EH (cell line): ENCODE measurements at regions not wholly inside any gene's neighbourhood (a gene's known extent, or its start where the extent isn't known, plus 50 kb on each side); places are given as distances from the start of the nearest gene placed in this dataset.
"Not testable (repeated sequence)": the region's sequence is repeated elsewhere in the genome, so short reads cannot be mapped to it uniquely, and the experiment has no call there.

Experiments
- DNase-seq: peaks from one replicate; pipeline ENCODE4 v3.0.0-alpha.2; 2015; ENCODE audit warnings: low read depth

GRCh38 chr3:181921220-181921619, 209.5 kb downstream of the SOX2 start:
- DNase-seq: no peak

- DNase-seq: not testable (repeated sequence)
These were observed 214.1 kb downstream of the SOX2 start for GRCh38 chr3:181925841-181926240.

DNA sequence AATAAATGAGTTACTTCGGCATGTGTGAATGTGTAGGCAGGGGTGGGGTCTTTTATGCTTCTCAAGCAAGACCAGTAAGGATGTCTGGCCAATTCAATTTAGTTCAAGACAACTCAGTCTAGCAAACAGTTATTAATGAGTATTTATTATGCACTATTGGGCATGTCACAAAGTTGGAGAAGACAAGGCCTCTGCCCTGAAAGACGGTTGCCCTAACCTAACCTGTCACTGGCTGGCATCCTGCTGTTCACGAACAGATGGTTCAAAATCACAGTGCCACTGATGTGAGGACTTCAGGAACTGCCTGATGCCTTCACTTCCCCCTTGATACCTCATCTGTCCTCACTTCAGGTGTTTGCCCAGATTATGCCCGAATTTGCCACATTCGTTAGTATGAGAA, 217.8 kb downstream of the SOX2 start:
- DNase-seq: no peak

GRCh38 chr3:181930105-181930504, 218.4 kb downstream of the SOX2 start:
- DNase-seq: no peak

- DNase-seq: no peak
These were observed 220.3 kb downstream of the SOX2 start for GRCh38 chr3:181932039-181932438.

DNA sequence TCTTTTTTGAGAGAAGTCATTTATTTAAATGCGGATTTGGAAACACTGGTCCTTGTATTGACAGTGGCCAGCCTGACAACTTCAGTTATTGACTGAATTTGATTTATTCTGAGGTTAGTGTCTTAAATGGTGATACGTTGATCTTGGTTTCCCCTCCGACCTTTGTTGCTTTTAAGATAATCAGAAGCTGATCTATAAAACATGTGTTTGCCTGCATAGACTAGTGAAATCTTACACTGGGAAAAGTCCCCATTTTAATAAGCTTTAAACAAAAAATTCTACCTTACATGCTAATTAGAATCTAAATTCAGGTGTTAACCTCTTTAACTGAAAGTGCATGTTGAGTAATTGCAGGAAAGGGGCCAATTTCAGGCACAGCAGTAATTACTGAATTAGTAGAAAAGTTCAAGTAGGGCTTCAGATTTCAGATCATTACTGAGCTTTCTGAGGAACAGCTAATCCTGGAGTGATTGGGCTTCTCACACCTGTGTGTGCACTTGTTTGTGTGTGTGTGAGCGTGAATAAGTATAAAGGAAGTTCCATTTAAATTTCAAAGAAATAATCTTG, 221.4 kb downstream of the SOX2 start:
- DNase-seq: no peak

DNA sequence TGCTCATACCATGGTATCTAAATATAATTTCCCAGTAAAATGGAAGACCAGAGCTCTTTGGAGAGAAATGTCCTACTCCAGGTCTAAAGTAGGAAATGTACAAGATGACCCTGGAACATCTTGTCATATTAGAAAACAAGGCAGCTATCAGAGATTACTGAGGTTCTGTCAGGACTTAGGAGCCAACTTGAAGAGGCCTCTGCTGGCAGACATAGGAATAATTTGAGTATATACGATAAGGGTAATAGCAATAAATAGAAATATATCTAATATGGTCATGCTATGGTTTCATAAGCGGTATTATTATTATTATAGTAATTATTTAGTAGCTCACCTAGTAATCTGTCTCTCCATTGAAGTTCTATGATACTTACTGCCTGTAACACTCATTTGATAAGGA, 224.2 kb downstream of the SOX2 start:
- DNase-seq: no peak

- no peak for DNase-seq
These were observed 225.0 kb downstream of the SOX2 start for GRCh38 chr3:181936774-181937173.

- DNase-seq: not testable (repeated sequence)
These were observed 226.9 kb downstream of the SOX2 start for GRCh38 chr3:181938580-181938979.

GRCh38 chr3:181940703-181941102, 229.0 kb downstream of the SOX2 start:
- DNase-seq: no peak

DNA sequence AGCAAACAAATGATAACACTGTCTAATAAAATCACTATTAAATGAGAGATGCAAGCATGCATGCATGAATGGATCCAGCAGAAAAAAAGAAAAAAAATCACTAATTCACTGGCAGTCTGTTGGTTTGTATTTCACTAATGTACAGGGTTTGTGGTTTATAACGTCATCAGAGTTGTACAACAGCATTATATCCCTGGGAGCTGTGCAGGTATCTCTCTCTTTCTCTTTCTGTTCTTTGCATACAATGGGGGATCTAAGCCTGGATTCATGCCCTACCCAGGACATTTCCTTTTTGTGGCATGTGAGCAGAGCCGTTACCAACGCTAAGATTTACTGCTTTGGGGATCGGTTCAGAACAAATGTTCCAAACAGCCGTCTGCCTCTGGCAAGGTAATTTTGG, 229.5 kb downstream of the SOX2 start:
- DNase-seq: no peak

- no peak for DNase-seq
These were observed 231.6 kb downstream of the SOX2 start for GRCh38 chr3:181943285-181943684.

- no peak for DNase-seq
These were observed 235.9 kb downstream of the SOX2 start for GRCh38 chr3:181947606-181948005.

- DNase-seq: no peak
These were observed 236.6 kb downstream of the SOX2 start for GRCh38 chr3:181948286-181948685.

DNA sequence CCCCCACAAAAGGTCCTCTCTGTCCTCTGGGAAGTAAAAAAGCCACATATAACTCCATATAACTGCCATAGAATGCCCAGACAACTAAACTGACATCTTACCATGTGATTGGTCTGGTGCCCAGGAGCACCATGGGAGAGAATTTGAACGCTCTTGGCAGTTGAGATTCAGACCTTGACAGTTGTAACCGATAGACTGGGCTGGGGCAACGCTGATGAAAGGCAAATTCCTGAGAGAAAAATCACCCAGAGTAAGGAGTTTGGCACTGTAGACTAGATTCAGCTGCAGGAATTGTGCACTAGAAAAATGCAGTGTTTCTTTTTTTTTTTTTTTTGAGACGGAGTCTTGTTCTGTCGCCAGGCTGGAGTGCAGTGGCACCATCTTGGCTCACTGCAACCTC, 240.5 kb downstream of the SOX2 start:
- DNase-seq: no peak

GRCh38 chr3:181952929-181953328, 241.2 kb downstream of the SOX2 start:
- DNase-seq: no peak

DNA sequence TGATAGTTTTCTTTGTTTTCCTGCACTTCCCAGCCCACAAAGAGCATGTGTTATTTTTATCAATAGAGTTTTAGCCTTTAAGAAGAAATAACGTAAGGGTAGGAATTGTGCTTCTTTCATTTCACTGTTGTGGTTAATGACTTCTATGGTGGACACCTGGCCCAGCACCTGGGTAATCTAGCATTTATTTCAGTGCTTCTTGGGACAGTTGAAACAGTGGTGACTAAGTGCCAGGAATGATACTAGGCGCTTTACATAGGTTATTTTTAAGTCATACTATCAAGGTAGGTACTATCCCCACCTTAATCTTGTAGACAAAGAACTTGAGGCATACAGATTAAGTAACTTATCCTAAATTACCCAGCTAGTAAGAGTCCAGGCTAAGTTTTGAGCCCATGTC, 243.8 kb downstream of the SOX2 start:
- no peak for DNase-seq

- no peak for DNase-seq
These were observed 244.4 kb downstream of the SOX2 start for GRCh38 chr3:181956122-181956521.

GRCh38 chr3:181966393-181966792, 254.7 kb downstream of the SOX2 start:
- no peak for DNase-seq

DNA sequence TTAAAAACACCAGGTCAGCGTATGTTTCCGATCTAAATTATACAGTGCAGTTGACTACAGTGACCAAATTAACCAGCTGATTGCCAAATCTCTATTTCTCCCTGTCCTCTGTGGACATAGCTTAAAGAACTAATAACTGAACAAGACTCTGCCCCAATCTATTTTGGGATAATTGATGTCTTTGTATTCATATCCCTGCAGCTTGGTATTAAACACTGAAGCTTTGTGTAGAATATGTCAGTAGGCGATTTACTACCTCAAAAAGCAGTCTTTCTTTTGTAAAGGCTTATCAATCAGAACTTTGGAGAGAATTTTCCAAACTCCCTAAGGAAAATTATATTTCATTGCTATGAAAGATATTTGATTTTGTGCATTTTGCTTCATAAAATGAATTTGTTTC, 258.2 kb downstream of the SOX2 start:
- DNase-seq: no peak

GRCh38 chr3:181971424-181971823, 259.7 kb downstream of the SOX2 start:
- no peak for DNase-seq

- DNase-seq: no peak
These were observed 262.5 kb downstream of the SOX2 start for GRCh38 chr3:181974198-181974597.

GRCh38 chr3:181976526-181976925, 264.8 kb downstream of the SOX2 start:
- DNase-seq: no peak

- no peak for DNase-seq
These were observed 273.7 kb downstream of the SOX2 start for GRCh38 chr3:181985386-181985785.

DNA sequence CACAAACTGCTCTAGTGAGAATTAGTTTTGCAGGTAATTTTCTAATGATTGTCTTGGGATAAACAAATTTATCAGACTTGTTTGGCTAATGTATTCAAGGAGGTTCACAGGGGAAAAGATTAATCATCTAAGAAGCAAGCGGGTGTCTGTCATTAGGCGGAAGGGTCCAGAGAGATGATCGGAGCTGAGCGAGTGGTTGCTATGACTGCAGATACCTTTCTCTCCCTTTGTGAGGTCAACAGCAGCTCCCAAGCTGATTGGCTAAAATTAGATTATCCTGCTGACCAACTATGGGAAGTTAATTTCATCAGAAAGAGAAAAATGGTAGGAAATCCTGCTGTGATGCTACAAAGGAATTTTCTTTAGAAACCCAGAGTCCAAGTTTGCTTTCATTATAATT, 276.0 kb downstream of the SOX2 start:
- DNase-seq: no peak
